SK-N-SH (cell line): ENCODE measurements at regions not wholly inside any gene's neighbourhood (a gene's known extent, or its start where the extent isn't known, plus 50 kb on each side); places are given as distances from the start of the nearest gene placed in this dataset.

Experiments used
- CTCF ChIA-PET: fragments of 300-600, 350-600 bp; formaldehyde crosslinking; extraction: SDS; loops from one replicate; lab custom pipeline; 2021; lab: Yijun Ruan, JAX
- POLR2A ChIA-PET: fragments of 350-600 bp; sonication (Branson Sonifier 250); formaldehyde crosslinking; extraction: SDS; loops from one replicate; lab custom pipeline; 2020; ENCODE audit warnings: antibody characterized with exemption, inconsistent platforms; lab: Yijun Ruan, JAX
- DNase-seq: peaks from one replicate; pipeline ENCODE4 v3.0.0; 2012
- H2AFZ ChIP-seq: fragments of 200-600 bp; sonication (generic); 2 replicates; pipeline ENCODE4 v1.8.1; 2016; ENCODE audit warnings: antibody characterized with exemption, mild to moderate bottlenecking, low read depth
- H3F3A ChIP-seq: fragments of 200-600 bp; sonication (generic); replicated peaks from 2 replicates; pipeline ENCODE3; 2016; ENCODE audit warnings: antibody characterized with exemption, mild to moderate bottlenecking; ENCODE audit not compliant: insufficient read depth
- H3K27ac ChIP-seq, 2 experiments: fragments of 200-500 bp in 1 of 2; fragments of 200-600 bp in 1 of 2; sonication (Bioruptor generic) in 1 of 2; sonication (generic), shearing (Covaris generic) in 1 of 2; 2 replicates each; pipeline versions ENCODE4 v1.5.1 to v1.6.1; 2014 to 2016; ENCODE audit warnings: low read depth in 2 of 2, inconsistent platforms in 1 of 2, low read length in 1 of 2, mild to moderate bottlenecking in 1 of 2, mixed read lengths in 1 of 2
- H3K27me3 ChIP-seq: fragments of 200-600 bp; sonication (generic), shearing (Covaris generic); 2 replicates; pipeline ENCODE4 v1.6.1; 2016; ENCODE audit warnings: mixed run types; ENCODE audit not compliant: insufficient read depth
- H3K36me3 ChIP-seq, 2 experiments: fragments of 200-500 bp in 1 of 2; fragments of 200-600 bp in 1 of 2; sonication (Bioruptor generic) in 1 of 2; sonication (generic) in 1 of 2; replicated peaks in 1 of 2; 2 replicates each; pipeline versions ENCODE3 to v1.5.1; 2014 to 2016; ENCODE audit warnings: low read length in 1 of 2, mild to moderate bottlenecking in 1 of 2; ENCODE audit not compliant: insufficient read depth in 2 of 2, control insufficient read depth in 1 of 2
- H3K4me1 ChIP-seq, 2 experiments: fragments of 200-500 bp in 1 of 2; fragments of 200-600 bp in 1 of 2; sonication (Bioruptor generic) in 1 of 2; sonication (generic), shearing (Covaris generic) in 1 of 2; 2 replicates each; pipeline versions ENCODE4 v1.5.1 to v1.6.1; 2014 to 2016; ENCODE audit warnings: low read depth in 1 of 2, low read length in 1 of 2, mixed run types in 1 of 2; ENCODE audit not compliant: insufficient read depth in 2 of 2, control insufficient read depth in 1 of 2
- H3K4me2 ChIP-seq: fragments of 200-600 bp; sonication (generic), shearing (Covaris generic); 2 replicates; pipeline ENCODE4 v1.6.1; 2017; ENCODE audit warnings: mixed run types
- H3K4me3 ChIP-seq, 2 experiments: fragments of 200-500 bp in 1 of 2; fragments of 200-600 bp in 1 of 2; sonication (Bioruptor generic) in 1 of 2; sonication (generic), shearing (Covaris generic) in 1 of 2; 2 replicates each; pipeline versions ENCODE4 v1.5.1 to v1.8.1; 2014 to 2016; ENCODE audit warnings: low read depth in 2 of 2, inconsistent platforms in 1 of 2, low read length in 1 of 2, mild to moderate bottlenecking in 1 of 2, mixed read lengths in 1 of 2, moderate library complexity in 1 of 2
- H3K79me2 ChIP-seq: fragments of 200-600 bp; sonication (generic); 2 replicates; pipeline ENCODE4 v1.8.1; 2017; ENCODE audit warnings: mild to moderate bottlenecking; ENCODE audit not compliant: insufficient read depth
- H3K9ac ChIP-seq: fragments of 200-600 bp; sonication (generic); 2 replicates; pipeline ENCODE4 v1.6.1; 2017; ENCODE audit warnings: mixed run types
- H3K9me2 ChIP-seq: fragments of 200-600 bp; sonication (generic); 2 replicates; pipeline ENCODE4 v1.6.1; 2017; ENCODE audit warnings: mixed run types
- H3K9me3 ChIP-seq: fragments of 200-600 bp; sonication (generic); 2 replicates; pipeline ENCODE4 v1.6.1; 2017; ENCODE audit warnings: mixed run types, mild to moderate bottlenecking, moderate library complexity
- H4K20me1 ChIP-seq: fragments of 200-600 bp; sonication (generic); 2 replicates; pipeline ENCODE4 v1.6.1; 2017; ENCODE audit warnings: mild to moderate bottlenecking, mixed run types; ENCODE audit not compliant: insufficient read depth
- ELF1 ChIP-seq: IDR thresholded peaks from 2 replicates; pipeline ENCODE4 v1.4.0; 2012
- EP300 ChIP-seq, 2 experiments: IDR thresholded peaks; 2 replicates each; pipeline versions ENCODE4 v1.4.0 to v1.6.1; 2012; ENCODE audit warnings: borderline replicate concordance in 1 of 2, low read depth in 1 of 2, low read length in 1 of 2
- FOXJ3 ChIP-seq: sonication (generic); formaldehyde crosslinking; IDR thresholded peaks from 2 replicates; pipeline ENCODE4 v1.5.1; 2020; ENCODE audit warnings: mild to moderate bottlenecking, missing genetic modification reagents
- GABPA ChIP-seq: IDR thresholded peaks from 2 replicates; pipeline ENCODE4 v1.4.0; 2012; ENCODE audit warnings: low read depth, mild to moderate bottlenecking
- MAX ChIP-seq: IDR thresholded peaks from 2 replicates; pipeline ENCODE4 v1.4.0; 2012; ENCODE audit warnings: low read depth
- MEF2A ChIP-seq: IDR thresholded peaks from 2 replicates; pipeline ENCODE4 v1.4.0; 2012; ENCODE audit warnings: low read depth, borderline replicate concordance
- RAD21 ChIP-seq: IDR thresholded peaks from 2 replicates; pipeline ENCODE4 v1.6.1; 2012; ENCODE audit warnings: mild to moderate bottlenecking, low read length
- REST ChIP-seq: IDR thresholded peaks from 2 replicates; pipeline ENCODE4 v1.6.1; 2012; ENCODE audit warnings: mild to moderate bottlenecking, low read depth, low read length, moderate library complexity
- RXRA ChIP-seq: IDR thresholded peaks from 2 replicates; pipeline ENCODE4 v1.4.0; 2012; ENCODE audit warnings: low read depth, mild to moderate bottlenecking, borderline replicate concordance
- SIN3A ChIP-seq: IDR thresholded peaks from 2 replicates; pipeline ENCODE4 v1.6.1; 2012; ENCODE audit warnings: low read depth, mild to moderate bottlenecking, low read length, moderate library complexity, borderline replicate concordance
- USF2 ChIP-seq: fragments of 150-350 bp; IDR thresholded peaks from 2 replicates; pipeline ENCODE4 v1.6.1; 2017; ENCODE audit warnings: antibody characterized with exemption, low read length, low read depth, borderline replicate concordance
- WGBS: methylation state at CpG from one replicate; pipeline ENCODE4 v1.1.6; 2017; ENCODE audit warnings: low lambda C conversion rate; 5-methylcytosine and 5-hydroxymethylcytosine counted together

GRCh38 chr6:138596591-138596990 is 97.3 kb upstream of the NHSL1 start (continued):
- TF ChIP-seq REST (no peak), RAD21 (no peak), RXRA (no peak), EP300 (IDR thresholded peaks at IDR 0.05; ENCODE audit: borderline replicate concordance in 1 of 2, low read depth in 1 of 2, low read length in 1 of 2) (no peak), FOXJ3 (CRISPR knock-in tag) (no peak), GABPA (no peak), SIN3A (no peak), MEF2A (no peak), USF2 (no peak)
- TF ChIP-seq, all 33 proteins: peak for 0

GRCh38 chr6:138597336-138597735 is 98.0 kb upstream of the NHSL1 start:
- ChIA-PET CTCF (no interaction called here), POLR2A (no interaction called here)
- Histone ChIP-seq H3K9ac (no peak overlapping the region), H3K9me2 (0 out of 2 replicates have a peak, but pooled peaks cover 2% of the 10 kb centered on the region), H3K4me1 (peaks cover 0 to 11% of the 10 kb centered on the region in 2 experiments; a peak in 1 of 4 replicates), H3K9me3 (no peaks in the 10 kb centered on the region), H3K27ac (no peak overlapping the region), H4K20me1 (no peaks in the 10 kb centered on the region), H3K79me2 (no peaks in the 10 kb centered on the region), H3K4me3 (no peak overlapping the region), H3K36me3 (no peaks in the 10 kb centered on the region), H3K4me2 (no peak overlapping the region), H2AFZ (no peak overlapping the region), H3K27me3 (peaks cover 3% of the 10 kb centered on the region; the same call in 1 of the 2 replicates), H3F3A (peaks cover 17% of the 10 kb centered on the region)
- WGBS: 50% methylated on average over 7 of the region's 7 CpGs
- no peak for TF ChIP-seq ELF1
- no peak for DNase-seq

GRCh38 chr6:138598562-138599173 is 99.4 kb upstream of the NHSL1 start:
- ChIA-PET POLR2A (no interaction called here), CTCF (interaction anchor here (0.7 to 1.1 kb wide), 4 partner anchors 10 to 766 kb away, joined by 3 to 4 read pairs (median 4); no protein-coding TSS in a partner anchor)
- TF ChIP-seq MAX: no peak
- no peak overlapping the region for H3K27ac ChIP-seq
- no peak overlapping the region for H3K4me3 ChIP-seq
- no peaks in the 10 kb centered on the region for H3K79me2 ChIP-seq
- peaks cover 8% of the 10 kb centered on the region; the same call in 1 of the 2 replicates for H3K27me3 ChIP-seq
- H3K9ac ChIP-seq: no peak overlapping the region
- H4K20me1 ChIP-seq: no peaks in the 10 kb centered on the region
- WGBS: 35% methylated on average over 3 of the region's 3 CpGs
- H3F3A ChIP-seq: peaks cover 9% of the 10 kb centered on the region
- H3K4me2 ChIP-seq: no peak overlapping the region
- H3K9me2 ChIP-seq: 0 out of 2 replicates have a peak, but pooled peaks cover 2% of the 10 kb centered on the region
- no peaks in the 10 kb centered on the region for H3K9me3 ChIP-seq
- DNase-seq: no peak
- H3K36me3 ChIP-seq: no peaks in the 10 kb centered on the region
- peaks cover 0 to 8% of the 10 kb centered on the region in 2 experiments; a peak in 1 of 4 replicates for H3K4me1 ChIP-seq
- H2AFZ ChIP-seq: no peak overlapping the region
